Mesenchymal stem cell (in vitro differentiated cells and primary cell): ENCODE measurements at regions not wholly inside any gene's neighbourhood (a gene's known extent, or its start where the extent isn't known, plus 50 kb on each side); places are given as distances from the start of the nearest gene placed in this dataset.

Source experiments
- DNase-seq: peaks from one replicate; pipeline ENCODE4 v3.0.0-alpha.2; 2013
- H2AFZ ChIP-seq: one replicate; pipeline ENCODE4 v1.6.1; 2013; ENCODE audit warnings: low read depth, mild to moderate bottlenecking, control low read depth, inconsistent platforms, low read length, moderate library complexity
- H2AK5ac ChIP-seq: 2 replicates; pipeline ENCODE4 v1.6.1; 2013; ENCODE audit warnings: low read length, moderate library complexity, mild to moderate bottlenecking, inconsistent platforms; ENCODE audit not compliant: severe bottlenecking
- H2BK120ac ChIP-seq: one replicate; pipeline ENCODE4 v1.6.1; 2013; ENCODE audit warnings: low read depth, mild to moderate bottlenecking, inconsistent platforms, low read length, moderate library complexity
- H2BK12ac ChIP-seq, 2 experiments: one replicate each; pipeline ENCODE4 v1.6.1; 2013; ENCODE audit warnings: inconsistent platforms in 2 of 2, low read length in 2 of 2, mild to moderate bottlenecking in 2 of 2, moderate library complexity in 2 of 2, control low read depth in 1 of 2
- H2BK15ac ChIP-seq: one replicate; pipeline ENCODE4 v1.6.1; 2013; ENCODE audit warnings: mild to moderate bottlenecking, low read depth, inconsistent platforms; ENCODE audit not compliant: poor library complexity, severe bottlenecking
- H2BK5ac ChIP-seq: 2 replicates; pipeline ENCODE4 v1.6.1; 2013; ENCODE audit warnings: low read depth, mild to moderate bottlenecking, low read length, control low read depth, inconsistent platforms; ENCODE audit not compliant: poor library complexity, severe bottlenecking
- H3K14ac ChIP-seq, 2 experiments: one replicate each; pipeline ENCODE4 v1.6.1; 2013; ENCODE audit warnings: inconsistent platforms in 2 of 2, low read length in 2 of 2, control low read depth in 1 of 2, mild to moderate bottlenecking in 1 of 2, moderate library complexity in 1 of 2
- H3K18ac ChIP-seq, 2 experiments: one replicate each; pipeline ENCODE4 v1.6.1; 2013; ENCODE audit warnings: inconsistent platforms in 2 of 2, low read length in 2 of 2, control low read depth in 1 of 2, low read depth in 1 of 2, mild to moderate bottlenecking in 1 of 2
- H3K23ac ChIP-seq, 2 experiments: one replicate each; pipeline ENCODE4 v1.6.1; 2013; ENCODE audit warnings: inconsistent platforms in 2 of 2, low read length in 2 of 2, mild to moderate bottlenecking in 2 of 2, moderate library complexity in 2 of 2, control low read depth in 1 of 2
- H3K27ac ChIP-seq: 2 replicates; pipeline ENCODE4 v1.5.1; 2013; ENCODE audit warnings: mild to moderate bottlenecking, moderate library complexity, low read length, control low read depth, inconsistent platforms; ENCODE audit not compliant: poor library complexity, severe bottlenecking
- H3K27me3 ChIP-seq, 2 experiments: 2 replicates each; pipeline versions ENCODE4 v1.6.1 to v1.7.0; 2013; ENCODE audit warnings: low read length in 2 of 2, mild to moderate bottlenecking in 2 of 2, moderate library complexity in 2 of 2, control low read depth in 1 of 2, inconsistent platforms in 1 of 2; ENCODE audit not compliant: control insufficient read depth in 1 of 2, insufficient read depth in 1 of 2
- H3K36me3 ChIP-seq, 2 experiments: 2 replicates each; pipeline versions ENCODE4 v1.6.1 to v1.7.0; 2013; ENCODE audit warnings: low read length in 2 of 2, control low read depth in 1 of 2, inconsistent platforms in 1 of 2, low read depth in 1 of 2, mild to moderate bottlenecking in 1 of 2; ENCODE audit not compliant: insufficient read depth in 2 of 2, control insufficient read depth in 1 of 2
- H3K4ac ChIP-seq, 2 experiments: one replicate each; pipeline ENCODE4 v1.6.1; 2013; ENCODE audit warnings: inconsistent platforms in 2 of 2, low read length in 2 of 2, mild to moderate bottlenecking in 2 of 2, moderate library complexity in 2 of 2, control low read depth in 1 of 2, low read depth in 1 of 2
- H3K4me1 ChIP-seq: 2 replicates; pipeline ENCODE4 v1.6.1; 2013; ENCODE audit warnings: low read depth, low read length, control low read depth; ENCODE audit not compliant: control insufficient read depth, insufficient read depth
- H3K4me2 ChIP-seq: 2 replicates; pipeline ENCODE4 v1.6.1; 2013; ENCODE audit warnings: low read length, mild to moderate bottlenecking, inconsistent platforms; ENCODE audit not compliant: poor library complexity, severe bottlenecking
- H3K4me3 ChIP-seq, 2 experiments: 2 replicates each; pipeline versions ENCODE4 v1.5.1 to v1.7.0; 2013; ENCODE audit warnings: low read length in 2 of 2, mild to moderate bottlenecking in 2 of 2, control low read depth in 1 of 2, low read depth in 1 of 2; ENCODE audit not compliant: insufficient read depth in 1 of 2
- H3K79me1 ChIP-seq: replicated peaks from 2 replicates; pipeline ENCODE4 v1.6.1; 2013; ENCODE audit warnings: mild to moderate bottlenecking, control low read depth, low read length, inconsistent platforms; ENCODE audit not compliant: poor library complexity, severe bottlenecking
- H3K9ac ChIP-seq: 2 replicates; pipeline ENCODE4 v1.7.0; 2013; ENCODE audit warnings: mild to moderate bottlenecking, low read length, moderate library complexity
- H3K9me3 ChIP-seq: 2 replicates; pipeline ENCODE4 v1.7.0; 2013; ENCODE audit warnings: mild to moderate bottlenecking, low read length; ENCODE audit not compliant: control insufficient read depth
- H4K8ac ChIP-seq: one replicate; pipeline ENCODE4 v1.6.1; 2013; ENCODE audit warnings: inconsistent platforms, mild to moderate bottlenecking, low read length, moderate library complexity
- H4K91ac ChIP-seq: one replicate; pipeline ENCODE4 v1.6.1; 2013; ENCODE audit warnings: mild to moderate bottlenecking, low read length, inconsistent platforms
- WGBS: methylation state at CpG from one replicate; pipeline ENCODE4 v1.1.7; 2013; ENCODE audit warnings: mixed read lengths; 5-methylcytosine and 5-hydroxymethylcytosine counted together

DNA sequence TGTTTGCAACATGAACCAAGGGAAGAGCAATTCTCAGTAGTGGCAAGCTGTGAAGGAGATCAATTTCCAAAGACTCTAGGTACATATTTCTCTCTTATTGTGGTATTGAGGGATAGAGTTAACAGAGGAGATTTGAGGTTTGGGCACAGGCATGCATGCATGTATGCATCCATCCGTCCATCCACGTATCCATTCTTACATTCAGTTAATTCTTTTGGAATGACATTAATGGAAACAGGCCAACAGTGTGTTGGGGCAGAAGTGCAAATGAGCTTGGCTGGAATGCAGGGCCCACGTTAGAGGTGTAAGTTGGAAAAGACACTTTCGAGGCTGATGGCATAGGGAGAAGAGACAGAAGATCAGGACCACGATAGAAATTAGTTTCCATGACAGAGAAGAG is 216.9 kb upstream of the PELI2 start:
- H2BK12ac ChIP-seq: no peak overlapping the region
- H3K27me3 ChIP-seq: no peaks in the 10 kb centered on the region
- H4K91ac ChIP-seq: no peak overlapping the region
- H2BK5ac ChIP-seq: no peak overlapping the region
- no peak overlapping the region for H3K4ac ChIP-seq
- H3K23ac ChIP-seq: no peak overlapping the region
- H2BK15ac ChIP-seq: no peak overlapping the region
- 75% methylated on average over 3 of the region's 5 CpGs for WGBS
- H3K36me3 ChIP-seq: no peaks in the 10 kb centered on the region
- H2BK120ac ChIP-seq: no peak overlapping the region
- no peak overlapping the region for H3K14ac ChIP-seq
- no peak overlapping the region for H2AFZ ChIP-seq
- H3K18ac ChIP-seq: no peak overlapping the region
- H3K27ac ChIP-seq: no peak overlapping the region
- H3K9me3 ChIP-seq: no peaks in the 10 kb centered on the region
- no peak overlapping the region for H4K8ac ChIP-seq
- H3K79me1 ChIP-seq: no peaks in the 10 kb centered on the region
- no peak overlapping the region for H3K9ac ChIP-seq
- H2AK5ac ChIP-seq: no peak overlapping the region
- DNase-seq: no peak
- H3K4me3 ChIP-seq: no peak overlapping the region
- H3K4me2 ChIP-seq: no peak overlapping the region
- no peaks in the 10 kb centered on the region for H3K4me1 ChIP-seq

- H2AFZ ChIP-seq: no peak overlapping the region
- no peak overlapping the region for H3K9ac ChIP-seq
- H3K9me3 ChIP-seq: no peaks in the 10 kb centered on the region
- WGBS: 91% methylated on average over 3 of the region's 5 CpGs
- no peak overlapping the region for H2BK5ac ChIP-seq
- no peak overlapping the region for H3K23ac ChIP-seq
- no peaks in the 10 kb centered on the region for H3K4me1 ChIP-seq
- no peak overlapping the region for H2BK120ac ChIP-seq
- H3K79me1 ChIP-seq: no peaks in the 10 kb centered on the region
- no peak overlapping the region for H3K18ac ChIP-seq
- no peak overlapping the region for H3K14ac ChIP-seq
- no peak overlapping the region for H2AK5ac ChIP-seq
- H4K91ac ChIP-seq: no peak overlapping the region
- H4K8ac ChIP-seq: no peak overlapping the region
- H3K4me3 ChIP-seq: no peak overlapping the region
- no peak overlapping the region for H3K4me2 ChIP-seq
- no peaks in the 10 kb centered on the region for H3K36me3 ChIP-seq
- no peak overlapping the region for H2BK12ac ChIP-seq
- H2BK15ac ChIP-seq: no peak overlapping the region
- no peak overlapping the region for H3K4ac ChIP-seq
- DNase-seq: no peak
- H3K27me3 ChIP-seq: no peaks in the 10 kb centered on the region
- no peak overlapping the region for H3K27ac ChIP-seq
These were observed 216.0 kb upstream of the PELI2 start for GRCh38 chr14:55902241-55902640.

DNA sequence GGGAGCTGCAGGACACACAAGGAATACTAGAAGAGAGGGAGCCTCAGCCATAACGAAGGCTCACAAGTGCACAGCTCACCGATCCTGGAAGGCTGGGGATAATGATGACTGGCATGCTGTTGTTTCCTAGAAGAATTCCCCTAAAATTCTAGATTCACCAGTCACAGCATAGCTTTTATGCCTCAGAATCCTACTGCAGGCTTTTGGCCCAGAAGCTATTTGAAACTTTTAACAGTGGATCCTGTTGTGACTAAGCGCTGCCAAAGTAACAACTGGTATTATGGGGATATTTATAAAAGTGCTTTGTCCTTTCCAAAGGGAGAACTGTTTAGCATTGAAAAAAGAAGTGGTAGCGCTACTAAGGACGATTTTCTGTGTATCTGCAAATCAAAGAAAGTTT is 214.1 kb upstream of the PELI2 start:
- Histone ChIP-seq H2AK5ac (no peak overlapping the region), H3K9me3 (no peaks in the 10 kb centered on the region), H3K36me3 (no peaks in the 10 kb centered on the region), H3K14ac (no peak overlapping the region), H2BK12ac (no peak overlapping the region), H3K9ac (no peak overlapping the region), H2BK15ac (no peak overlapping the region), H2BK5ac (no peak overlapping the region), H3K4me1 (no peaks in the 10 kb centered on the region), H3K18ac (no peak overlapping the region), H2AFZ (no peak overlapping the region), H3K4ac (no peak overlapping the region), H3K79me1 (no peaks in the 10 kb centered on the region), H4K91ac (no peak overlapping the region), H3K4me3 (no peak overlapping the region), H3K27ac (no peak overlapping the region), H3K4me2 (no peak overlapping the region), H2BK120ac (no peak overlapping the region), H4K8ac (no peak overlapping the region), H3K23ac (no peak overlapping the region), H3K27me3 (no peaks in the 10 kb centered on the region)
- no peak for DNase-seq
- WGBS: 88% methylated on average over 4 of the region's 5 CpGs

- Histone ChIP-seq H2BK5ac (no peak overlapping the region), H3K36me3 (no peaks in the 10 kb centered on the region), H3K9me3 (no peaks in the 10 kb centered on the region), H3K14ac (no peak overlapping the region), H3K18ac (no peak overlapping the region), H4K8ac (no peak overlapping the region), H2BK12ac (no peak overlapping the region), H3K23ac (no peak overlapping the region), H3K4ac (no peak overlapping the region), H2AK5ac (no peak overlapping the region), H3K79me1 (no peaks in the 10 kb centered on the region), H3K4me3 (no peak overlapping the region), H3K4me2 (no peak overlapping the region), H3K9ac (no peak overlapping the region), H2BK15ac (no peak overlapping the region), H4K91ac (no peak overlapping the region), H2BK120ac (no peak overlapping the region), H3K27ac (no peak overlapping the region), H3K27me3 (no peaks in the 10 kb centered on the region), H2AFZ (no peak overlapping the region), H3K4me1 (peaks cover 7% of the 10 kb centered on the region)
- no peak for DNase-seq
- WGBS: no CpG with 5 or more reads among the region's 1 CpG
These were observed 210.1 kb upstream of the PELI2 start for GRCh38 chr14:55908106-55908505.
